IMR-90 (cell line): ENCODE measurements at regions not wholly inside any gene's neighbourhood (a gene's known extent, or its start where the extent isn't known, plus 50 kb on each side); places are given as distances from the start of the nearest gene placed in this dataset.

Experiments used
- ATAC-seq: fragments of 200-7000 bp; cut with Tn5 transposase; 2 replicates; pipeline ENCODE4 v1.9.1; 2020; ENCODE audit warnings: low read depth, mild to moderate bottlenecking, moderate library complexity
- BruUV-seq: library from RNA; stranded (reverse); fragments of 400-500 nt; replicated peaks from 2 replicates; lab custom pipeline; 2021; lab: Mats Ljungman, UMichigan
- CTCF ChIA-PET: fragments of 300-600 bp; formaldehyde crosslinking; extraction: SDS; loops from one replicate; lab custom pipeline; 2021; ENCODE audit warnings: antibody characterized with exemption; lab: Yijun Ruan, JAX
- POLR2A ChIA-PET: fragments of 300-600 bp; sonication (Branson Sonifier 250); formaldehyde crosslinking; loops from one replicate; lab custom pipeline; 2022; ENCODE audit warnings: antibody characterized with exemption; ENCODE audit not compliant: unreplicated experiment; lab: Charles Lee
- DNase-seq: peaks from one replicate; pipeline ENCODE4 v3.0.0; 2013
- H2AFZ ChIP-seq: replicated peaks from 2 replicates; pipeline ENCODE3; 2013; ENCODE audit warnings: low read length, mild to moderate bottlenecking; ENCODE audit not compliant: poor library complexity
- H2AK5ac ChIP-seq: 2 replicates; pipeline ENCODE4 v1.6.1; 2013; ENCODE audit warnings: low read depth, low read length, inconsistent platforms
- H2AK9ac ChIP-seq: replicated peaks from 2 replicates; pipeline ENCODE3; 2013; ENCODE audit warnings: mild to moderate bottlenecking, low read depth, low read length, moderate library complexity; ENCODE audit not compliant: poor library complexity
- H2BK120ac ChIP-seq: 2 replicates; pipeline ENCODE4 v1.6.1; 2013; ENCODE audit warnings: low read depth, low read length, inconsistent platforms
- H2BK15ac ChIP-seq: 3 replicates; pipeline ENCODE4 v1.6.1; 2013; ENCODE audit warnings: low read depth, low read length, inconsistent platforms
- H2BK20ac ChIP-seq: 2 replicates; pipeline ENCODE4 v1.6.1; 2013; ENCODE audit warnings: low read depth, mild to moderate bottlenecking, inconsistent platforms, low read length, moderate library complexity
- H2BK5ac ChIP-seq: 2 replicates; pipeline ENCODE4 v1.6.1; 2013; ENCODE audit warnings: mild to moderate bottlenecking, low read depth, low read length, inconsistent platforms; ENCODE audit not compliant: poor library complexity, severe bottlenecking
- H3K14ac ChIP-seq: replicated peaks from 2 replicates; pipeline ENCODE4 v1.6.1; 2013; ENCODE audit warnings: low read depth, low read length, inconsistent platforms
- H3K18ac ChIP-seq: 2 replicates; pipeline ENCODE4 v1.6.1; 2013; ENCODE audit warnings: low read depth, low read length, control low read depth
- H3K23ac ChIP-seq: 2 replicates; pipeline ENCODE4 v1.6.1; 2013; ENCODE audit warnings: low read depth, low read length, inconsistent platforms
- H3K27ac ChIP-seq: 2 replicates; pipeline ENCODE4 v1.5.1; 2013; ENCODE audit warnings: mild to moderate bottlenecking, control low read depth, low read length; ENCODE audit not compliant: insufficient read depth
- H3K27me3 ChIP-seq: 2 replicates; pipeline ENCODE4 v1.6.1; 2013; ENCODE audit warnings: low read length; ENCODE audit not compliant: control insufficient read depth, insufficient read depth
- H3K36me3 ChIP-seq: 2 replicates; pipeline ENCODE4 v1.6.1; 2013; ENCODE audit warnings: low read length, mixed read lengths; ENCODE audit not compliant: control insufficient read depth, insufficient read depth
- H3K4ac ChIP-seq: 2 replicates; pipeline ENCODE4 v1.6.1; 2013; ENCODE audit warnings: low read depth, low read length, inconsistent platforms
- H3K4me1 ChIP-seq: 2 replicates; pipeline ENCODE4 v1.6.1; 2013; ENCODE audit warnings: low read length, mixed read lengths; ENCODE audit not compliant: control insufficient read depth, insufficient read depth
- H3K4me2 ChIP-seq: 2 replicates; pipeline ENCODE4 v1.6.1; 2013; ENCODE audit warnings: low read depth, mild to moderate bottlenecking, control low read depth, low read length, moderate library complexity
- H3K4me3 ChIP-seq: 2 replicates; pipeline ENCODE4 v1.5.1; 2013; ENCODE audit warnings: low read depth, mild to moderate bottlenecking, control low read depth, low read length, moderate library complexity; ENCODE audit not compliant: insufficient read depth
- H3K56ac ChIP-seq: 2 replicates; pipeline ENCODE4 v1.6.1; 2013; ENCODE audit warnings: low read length, inconsistent platforms; ENCODE audit not compliant: insufficient read depth; ENCODE audit errors: extremely low read depth
- H3K79me1 ChIP-seq, 2 experiments: 2 replicates each; pipeline ENCODE4 v1.6.1; 2013; ENCODE audit warnings: low read length in 2 of 2, inconsistent platforms in 1 of 2, low read depth in 1 of 2
- H3K9ac ChIP-seq: 2 replicates; pipeline ENCODE4 v1.6.1; 2013; ENCODE audit warnings: low read depth, low read length, control low read depth
- H3K9me1 ChIP-seq: 2 replicates; pipeline ENCODE4 v1.6.1; 2013; ENCODE audit warnings: low read length, inconsistent platforms; ENCODE audit not compliant: insufficient read depth
- H3K9me3 ChIP-seq: 2 replicates; pipeline ENCODE4 v1.6.1; 2013; ENCODE audit warnings: low read length; ENCODE audit not compliant: control insufficient read depth, insufficient read depth
- H4K20me1 ChIP-seq: 2 replicates; pipeline ENCODE4 v1.6.1; 2013; ENCODE audit warnings: low read length, inconsistent platforms; ENCODE audit not compliant: insufficient read depth
- H4K5ac ChIP-seq: 2 replicates; pipeline ENCODE4 v1.6.1; 2013; ENCODE audit warnings: mild to moderate bottlenecking, low read depth, low read length, control low read depth
- H4K8ac ChIP-seq, 2 experiments: 2 replicates each; pipeline ENCODE4 v1.6.1; 2013; ENCODE audit warnings: low read depth in 2 of 2, low read length in 2 of 2, control low read depth in 1 of 2, inconsistent platforms in 1 of 2
- H4K91ac ChIP-seq: 2 replicates; pipeline ENCODE4 v1.6.1; 2013; ENCODE audit warnings: low read depth, low read length, inconsistent platforms; ENCODE audit not compliant: insufficient read depth
- MAFK ChIP-seq: IDR thresholded peaks from 2 replicates; pipeline ENCODE4 v1.6.1; 2012; ENCODE audit warnings: low read depth, low read length, improper control_type of control experiment
- RCOR1 ChIP-seq: IDR thresholded peaks from 2 replicates; pipeline ENCODE4 v1.6.1; 2012; ENCODE audit warnings: mild to moderate bottlenecking, low read length, improper control_type of control experiment; ENCODE audit not compliant: insufficient replicate concordance
- WGBS, 2 experiments: methylation state at CpG; one replicate each; pipeline versions ENCODE4 v1.1.5 to v1.1.7; 2013; ENCODE audit warnings: missing lambda C conversion rate in 2 of 2; ENCODE audit not compliant: insufficient read length in 1 of 2; ENCODE audit errors: extremely low coverage in 2 of 2; 5-methylcytosine and 5-hydroxymethylcytosine counted together
- dilution Hi-C: fragments of 300-500 bp; cut with HindIII; formaldehyde crosslinking; loops from one replicate; pipeline ENCODE4 v1.14.3; 2018; ENCODE audit warnings: low sequenced_read_pairs; ENCODE audit not compliant: unreplicated experiment
- in situ Hi-C: fragments of 300-500 bp; cut with MboI; formaldehyde crosslinking; loops from 3 replicates; pipeline ENCODE4 v1.14.3; 2019; ENCODE audit warnings: low sequenced_read_pairs, inconsistent platforms, mixed read lengths
- intact Hi-C: fragments of 100-400 bp; cut with micrococcal nuclease; formaldehyde crosslinking; loops from 2 replicates; pipeline ENCODE4 v1.10.0; 2022

GRCh38 chr14:94925416-94926173 lies 155.7 kb upstream of the GSC start:
- no peak overlapping the region for H3K23ac ChIP-seq
- no peak overlapping the region for H2AK5ac ChIP-seq
- H4K20me1 ChIP-seq = no peaks in the 10 kb centered on the region
- H3K4ac ChIP-seq = no peak overlapping the region
- H3K27ac ChIP-seq = no peak overlapping the region
- H3K4me3 ChIP-seq = no peak overlapping the region
- no peaks in the 10 kb centered on the region for H3K27me3 ChIP-seq
- no peaks in the 10 kb centered on the region for H3K36me3 ChIP-seq
- H3K9me1 ChIP-seq = no peaks in the 10 kb centered on the region
- dilution Hi-C loops = no loop called here
- WGBS, 2 experiments = no CpG with 5 or more reads among the region's 4 CpGs
- no peak overlapping the region for H2BK15ac ChIP-seq
- no peak overlapping the region for H2AFZ ChIP-seq
- no peaks in the 10 kb centered on the region for H3K79me1 ChIP-seq
- no peaks in the 10 kb centered on the region for H3K4me1 ChIP-seq
- ChIA-PET POLR2A (no interaction called here), CTCF (no interaction called here)
- intact Hi-C loops = no loop called here
- H3K18ac ChIP-seq = no peak overlapping the region
- H3K9me3 ChIP-seq = peaks cover 11% of the 10 kb centered on the region
- no peak overlapping the region for H2AK9ac ChIP-seq
- H4K8ac ChIP-seq = no peak overlapping the region
- H2BK5ac ChIP-seq = no peak overlapping the region
- in situ Hi-C loops = no loop called here
- TF ChIP-seq RCOR1 (no peak), MAFK (0 out of 2 replicates have a peak, but pooled peaks have one; percentile 46)
- no peak for DNase-seq
- BruUV-seq = no TSS peak
- no peak overlapping the region for H2BK120ac ChIP-seq
- no peak overlapping the region for H2BK20ac ChIP-seq
- no peak overlapping the region for H4K91ac ChIP-seq
- H3K9ac ChIP-seq = no peak overlapping the region
- no peak overlapping the region for H3K14ac ChIP-seq
- H3K56ac ChIP-seq = no peak overlapping the region
- no peak overlapping the region for H4K5ac ChIP-seq
- H3K4me2 ChIP-seq = no peak overlapping the region
- no peak for ATAC-seq
